HEK293 (cell line): ENCODE measurements at regions not wholly inside any gene's neighbourhood (a gene's known extent, or its start where the extent isn't known, plus 50 kb on each side); places are given as distances from the start of the nearest gene placed in this dataset.

Experiments
- CTCF ChIA-PET: fragments of 350-600 bp; formaldehyde crosslinking; extraction: SDS; loops from one replicate; lab custom pipeline; 2021; ENCODE audit warnings: antibody characterized with exemption; lab: Yijun Ruan, JAX
- POLR2A ChIA-PET: fragments of 300-600 bp; formaldehyde crosslinking; extraction: SDS; loops from one replicate; lab custom pipeline; 2020; ENCODE audit warnings: antibody characterized with exemption, inconsistent platforms; lab: Yijun Ruan, JAX
- H3K27ac ChIP-seq: fragments of 200-500 bp; sonication (Bioruptor generic); 2 replicates; pipeline ENCODE4 v1.5.1; 2014; ENCODE audit warnings: low read depth, low read length, control low read depth, inconsistent platforms; ENCODE audit errors: extremely low read depth
- H3K36me3 ChIP-seq, 2 experiments: fragments of 200-500 bp in 1 of 2; sonication (Bioruptor generic) in 1 of 2; 1 replicate in 1 of 2; 2 replicates in 1 of 2; pipeline ENCODE4 v1.5.1; 2014 to 2017; ENCODE audit warnings: inconsistent platforms in 2 of 2, low read length in 2 of 2; ENCODE audit not compliant: control insufficient read depth in 2 of 2, insufficient read depth in 1 of 2
- H3K4me1 ChIP-seq: fragments of 200-500 bp; sonication (Bioruptor generic); 2 replicates; pipeline ENCODE4 v1.5.1; 2014; ENCODE audit warnings: mild to moderate bottlenecking, low read length, inconsistent platforms; ENCODE audit not compliant: control insufficient read depth, insufficient read depth
- H3K4me3 ChIP-seq: 2 replicates; pipeline ENCODE4 v1.5.1; 2011; ENCODE audit warnings: low read depth, mild to moderate bottlenecking, control low read depth, low read length, moderate library complexity
- H3K9me3 ChIP-seq: fragments of 200-500 bp; sonication (Bioruptor generic); 2 replicates; pipeline ENCODE4 v1.5.1; 2014; ENCODE audit warnings: low read depth, low read length, inconsistent platforms; ENCODE audit not compliant: control insufficient read depth, insufficient read depth
- OSR2 ChIP-seq: fragments of 450-650 bp; formaldehyde crosslinking; IDR thresholded peaks from 2 replicates; pipeline ENCODE4 v1.5.1; 2016; ENCODE audit warnings: missing biosample characterization, missing genetic modification characterization
- PBX3 ChIP-seq: sonication (generic); formaldehyde crosslinking; IDR thresholded peaks from 2 replicates; pipeline ENCODE4 v1.8.1; 2022; ENCODE audit warnings: mild to moderate bottlenecking, moderate library complexity, missing genetic modification reagents
- RBAK ChIP-seq: fragments of 450-650 bp; formaldehyde crosslinking; IDR thresholded peaks from 2 replicates; pipeline ENCODE4 v1.5.1; 2016; ENCODE audit warnings: missing biosample characterization, missing genetic modification characterization
- TCF7L2 ChIP-seq: IDR thresholded peaks from 2 replicates; pipeline ENCODE4 v1.6.1; 2011; ENCODE audit warnings: low read depth, mild to moderate bottlenecking, inconsistent platforms, low read length, moderate library complexity, borderline replicate concordance
- TRIM28 ChIP-seq: IDR thresholded peaks from 2 replicates; pipeline ENCODE4 v1.6.1; 2011; ENCODE audit warnings: low read length, control low read depth, borderline replicate concordance
- WT1 ChIP-seq: fragments of 450-650 bp; formaldehyde crosslinking; IDR thresholded peaks from 2 replicates; pipeline ENCODE4 v1.5.1; 2016; ENCODE audit warnings: missing biosample characterization, missing genetic modification characterization
- ZBTB20 ChIP-seq: fragments of 450-650 bp; formaldehyde crosslinking; IDR thresholded peaks from 2 replicates; pipeline ENCODE4 v1.5.1; 2016; ENCODE audit warnings: missing biosample characterization, missing genetic modification characterization
- ZBTB44 ChIP-seq: fragments of 450-650 bp; IDR thresholded peaks from 2 replicates; pipeline ENCODE4 v1.5.1; 2018; ENCODE audit warnings: missing biosample characterization, mild to moderate bottlenecking, missing genetic modification characterization
- ZNF169 ChIP-seq: fragments of 450-650 bp; formaldehyde crosslinking; IDR thresholded peaks from 2 replicates; pipeline ENCODE4 v1.5.1; 2016; ENCODE audit warnings: missing biosample characterization, missing genetic modification characterization
- ZNF18 ChIP-seq: fragments of 450-650 bp; formaldehyde crosslinking; IDR thresholded peaks from 2 replicates; pipeline ENCODE4 v1.5.1; 2016; ENCODE audit warnings: missing biosample characterization, missing genetic modification characterization
- ZNF202 ChIP-seq: fragments of 450-650 bp; formaldehyde crosslinking; IDR thresholded peaks from 2 replicates; pipeline ENCODE4 v1.5.1; 2016; ENCODE audit warnings: missing biosample characterization, missing genetic modification characterization, borderline replicate concordance
- ZNF274 ChIP-seq, 2 experiments: fragments of 200-500 bp in 1 of 2; fragments of 450-650 bp in 1 of 2; sonication (Bioruptor generic) in 1 of 2; formaldehyde crosslinking in 1 of 2; IDR thresholded peaks; 2 replicates each; pipeline versions ENCODE4 v1.5.1 to v1.6.1; 2014 to 2016; ENCODE audit warnings: borderline replicate concordance in 1 of 2, inconsistent platforms in 1 of 2, low read length in 1 of 2, missing biosample characterization in 1 of 2, missing genetic modification characterization in 1 of 2
- ZNF311 ChIP-seq: fragments of 450-650 bp; formaldehyde crosslinking; IDR thresholded peaks from 2 replicates; pipeline ENCODE4 v1.5.1; 2017; ENCODE audit warnings: missing biosample characterization, missing genetic modification characterization, borderline replicate concordance
- ZNF354C ChIP-seq: fragments of 450-650 bp; formaldehyde crosslinking; IDR thresholded peaks from 2 replicates; pipeline ENCODE4 v1.5.1; 2016; ENCODE audit warnings: missing biosample characterization, missing genetic modification characterization, low read depth, borderline replicate concordance
- ZNF404 ChIP-seq: fragments of 450-650 bp; formaldehyde crosslinking; IDR thresholded peaks from 2 replicates; pipeline ENCODE4 v1.5.1; 2017; ENCODE audit warnings: missing biosample characterization, missing genetic modification characterization
- ZNF416 ChIP-seq: fragments of 450-650 bp; formaldehyde crosslinking; IDR thresholded peaks from 2 replicates; pipeline ENCODE4 v1.5.1; 2016; ENCODE audit warnings: missing biosample characterization, missing genetic modification characterization
- ZNF449 ChIP-seq: fragments of 450-650 bp; formaldehyde crosslinking; IDR thresholded peaks from 2 replicates; pipeline ENCODE4 v1.5.1; 2017; ENCODE audit warnings: missing biosample characterization, mild to moderate bottlenecking, missing genetic modification characterization, moderate library complexity
- ZNF521 ChIP-seq: fragments of 450-650 bp; formaldehyde crosslinking; IDR thresholded peaks from 2 replicates; pipeline ENCODE4 v1.5.1; 2017; ENCODE audit warnings: missing biosample characterization, mild to moderate bottlenecking, missing genetic modification characterization
- ZNF548 ChIP-seq: fragments of 450-650 bp; formaldehyde crosslinking; IDR thresholded peaks from 2 replicates; pipeline ENCODE4 v1.5.1; 2016; ENCODE audit warnings: missing biosample characterization, missing genetic modification characterization
- ZNF549 ChIP-seq: fragments of 450-650 bp; IDR thresholded peaks from 2 replicates; pipeline ENCODE4 v1.5.1; 2018; ENCODE audit warnings: missing biosample characterization, missing genetic modification characterization, mild to moderate bottlenecking, inconsistent platforms, moderate library complexity
- ZNF560 ChIP-seq: fragments of 450-650 bp; formaldehyde crosslinking; IDR thresholded peaks from 2 replicates; pipeline ENCODE4 v1.5.1; 2017; ENCODE audit warnings: missing biosample characterization, missing genetic modification characterization, borderline replicate concordance
- ZNF704 ChIP-seq: fragments of 450-650 bp; formaldehyde crosslinking; IDR thresholded peaks from 2 replicates; pipeline ENCODE4 v1.5.1; 2016; ENCODE audit warnings: missing biosample characterization, missing genetic modification characterization
- ZNF837 ChIP-seq: fragments of 450-650 bp; formaldehyde crosslinking; IDR thresholded peaks from 2 replicates; pipeline ENCODE4 v1.5.1; 2016; ENCODE audit warnings: missing biosample characterization, missing genetic modification characterization
- ZSCAN16 ChIP-seq: fragments of 450-650 bp; formaldehyde crosslinking; IDR thresholded peaks from 2 replicates; pipeline ENCODE4 v1.5.1; 2016; ENCODE audit warnings: missing biosample characterization, missing genetic modification characterization
- ZXDB ChIP-seq: fragments of 450-650 bp; formaldehyde crosslinking; IDR thresholded peaks from 2 replicates; pipeline ENCODE4 v1.5.1; 2016; ENCODE audit warnings: missing biosample characterization, missing genetic modification characterization

GRCh38 chr2:118650327-118650726, 197.1 kb downstream of the EN1 start:
- H3K9me3 ChIP-seq = no peaks in the 10 kb centered on the region
- no peak overlapping the region for H3K4me3 ChIP-seq
- no peaks in the 10 kb centered on the region for H3K36me3 ChIP-seq
- CTCF ChIA-PET = no interaction called here
- TF ChIP-seq ZSCAN16 (tag by site-specific recombination) (no peak), ZNF274 (IDR thresholded peaks at IDR 0.05; ENCODE audit: low read length) (no peak), ZNF274 (tag by site-specific recombination; IDR thresholded peaks at IDR 0.05; ENCODE audit: borderline replicate concordance) (no peak), ZNF311 (tag by site-specific recombination) (no peak)
- POLR2A ChIA-PET = no interaction called here
- no peak overlapping the region for H3K27ac ChIP-seq
- no peaks in the 10 kb centered on the region for H3K4me1 ChIP-seq

GRCh38 chr2:118645876-118646275, 201.6 kb downstream of the EN1 start:
- no peaks in the 10 kb centered on the region for H3K36me3 ChIP-seq
- H3K4me1 ChIP-seq = no peaks in the 10 kb centered on the region
- no peaks in the 10 kb centered on the region for H3K9me3 ChIP-seq
- H3K27ac ChIP-seq = no peak overlapping the region
- TF ChIP-seq ZNF549 (tag by site-specific recombination) (no peak), ZNF404 (no peak), RBAK (no peak), ZNF560 (no peak), ZNF521 (no peak), WT1 (tag by site-specific recombination) (no peak), ZNF837 (tag by site-specific recombination) (no peak)
- POLR2A ChIA-PET = no interaction called here
- H3K4me3 ChIP-seq = no peak overlapping the region
- CTCF ChIA-PET = interaction anchor here (0.7 kb wide), 1 partner anchor 21 kb away, joined by 3 read pairs; no protein-coding TSS in a partner anchor

- ChIA-PET CTCF (interaction anchor here (0.6 to 0.7 kb wide), 2 partner anchors 15 to 1517 kb away, joined by 3 read pairs; no protein-coding TSS in a partner anchor), POLR2A (no interaction called here)
- Histone ChIP-seq H3K4me3 (no peak overlapping the region), H3K27ac (no peak overlapping the region), H3K36me3 (no peaks in the 10 kb centered on the region), H3K4me1 (no peaks in the 10 kb centered on the region), H3K9me3 (no peaks in the 10 kb centered on the region)
- TF ChIP-seq ZNF354C (tag by site-specific recombination) (no peak), ZBTB20 (tag by site-specific recombination) (no peak), ZNF169 (no peak), ZNF202 (no peak), PBX3 (CRISPR knock-in tag) (no peak), ZBTB44 (tag by site-specific recombination) (no peak), TRIM28 (no peak), TCF7L2 (no peak), ZXDB (tag by site-specific recombination) (no peak), ZNF416 (tag by site-specific recombination) (no peak), ZNF449 (tag by site-specific recombination) (no peak), ZNF548 (tag by site-specific recombination) (no peak), ZNF18 (no peak), ZNF704 (tag by site-specific recombination) (no peak), RBAK (no peak), OSR2 (tag by site-specific recombination) (no peak)
These were observed 203.3 kb downstream of the EN1 start for GRCh38 chr2:118644190-118644589.
